ENCODE measurements at regions not wholly inside any gene's neighbourhood (a gene's known extent, or its start where the extent isn't known, plus 50 kb on each side); places are given as distances from the start of the nearest gene placed in this dataset.

- no peak for TF ChIP-seq EZH2 (IDR thresholded peaks at IDR 0.05; ENCODE audit: borderline replicate concordance, low read depth, low read length, severe bottlenecking)
- no peak for TF ChIP-seq MAX (IDR thresholded peaks at IDR 0.05; ENCODE audit: insufficient read depth, insufficient read length)
- TF ChIP-seq MYC (IDR thresholded peaks at IDR 0.05; ENCODE audit: low read depth, low read length), result no peak
- no peak for TF ChIP-seq POLR2A (IDR thresholded peaks at IDR 0.05; ENCODE audit: low read depth, low read length)
- TF ChIP-seq JUN (IDR thresholded peaks at IDR 0.05; ENCODE audit: borderline replicate concordance, insufficient read depth, insufficient read length, low read depth), result no peak
- no peak for TF ChIP-seq GATA2 (IDR thresholded peaks at IDR 0.05; ENCODE audit: insufficient read depth, insufficient read length, low read depth, low read length)
- TF ChIP-seq POLR2AphosphoS5 (IDR thresholded peaks at IDR 0.05; ENCODE audit: insufficient read depth, low read depth, low read length), result no peak
- no peak for TF ChIP-seq FOS (IDR thresholded peaks at IDR 0.05; ENCODE audit: borderline replicate concordance, insufficient read depth, low read length)
- TF ChIP-seq CTCF (IDR thresholded peaks at IDR 0.05; ENCODE audit: extremely low read depth in 1 of 2, insufficient read depth in 1 of 2, low read depth in 1 of 2, low read length in 2 of 2), result no peak
- Histone ChIP-seq H3K4me3 (replicated peaks in 1 of 3; ENCODE audit: insufficient read depth in 1 of 3, low read depth in 1 of 3, low read length in 3 of 3) (no peak overlapping the region), H2AFZ (ENCODE audit: low read depth, low read length) (no peak overlapping the region), H3K4me1 (ENCODE audit: control insufficient read depth, extremely low read depth, insufficient read depth, low read length) (no peaks in the 10 kb centered on the region), H3K9ac (replicated peaks; ENCODE audit: extremely low read depth, insufficient read depth, low read length) (no peak overlapping the region), H3K4me2 (ENCODE audit: insufficient read depth, low read length) (no peak overlapping the region), H3K9me1 (replicated peaks; ENCODE audit: control insufficient read depth, extremely low read depth, insufficient read depth, low read length) (no peaks in the 10 kb centered on the region), H3K9me3 (replicated peaks; ENCODE audit: control insufficient read depth, insufficient read depth, low read length) (peaks cover under 1% of the 10 kb centered on the region), H3K79me2 (ENCODE audit: control insufficient read depth, insufficient read depth, low read length) (no peaks in the 10 kb centered on the region), H3K27me3 (ENCODE audit: control insufficient read depth in 2 of 2, insufficient read depth in 2 of 2, low read length in 2 of 2) (no peaks in the 10 kb centered on the region), H3K36me3 (ENCODE audit: control insufficient read depth in 2 of 2, extremely low read depth in 1 of 2, insufficient read depth in 2 of 2, low read length in 2 of 2) (no peaks in the 10 kb centered on the region), H3K27ac (ENCODE audit: insufficient read depth, low read depth, low read length) (no peak overlapping the region), H4K20me1 (replicated peaks; ENCODE audit: control insufficient read depth, extremely low read depth, insufficient read depth, low read length) (no peaks in the 10 kb centered on the region)
- POLR2A ChIA-PET, result no interaction called here
- no peak for DNase-seq (ENCODE audit: low read depth, low spot score)
- no TSS peak for BruUV-seq (replicated peaks)
- intact Hi-C loops (cut with micrococcal nuclease) (no loop called here), dilution Hi-C loops (cut with MboI; ENCODE audit: extremely low pct_ligation_motif_present, low sequenced_read_pairs) (no loop called here)
- no peak for FAIRE-seq
- CTCF ChIA-PET, result no interaction called here
Observed at GRCh38 chr13:93025984-93026383, 200.6 kb upstream of the GPC6 start.

Measured in endothelial cell of umbilical vein (primary cell).